Testis (tissue), 2 donors: ENCODE measurements at regions not wholly inside any gene's neighbourhood (a gene's known extent, or its start where the extent isn't known, plus 50 kb on each side); places are given as distances from the start of the nearest gene placed in this dataset.

Experiments
- DNase-seq: peaks from one replicate; pipeline ENCODE4 v3.0.0-alpha.2; 2019
- H3K27ac ChIP-seq, 2 donors: fragments of 200-600 bp; sonication (generic); one replicate each; pipeline ENCODE4 v1.5.1; 2019
- H3K27me3 ChIP-seq: fragments of 200-600 bp; sonication (generic); one replicate; pipeline ENCODE4 v1.5.1; 2019
- H3K36me3 ChIP-seq: fragments of 200-600 bp; sonication (generic); one replicate; pipeline ENCODE4 v1.5.1; 2017; ENCODE audit warnings: low read depth; ENCODE audit errors: missing control alignments
- H3K4me1 ChIP-seq: fragments of 200-600 bp; sonication (generic); one replicate; pipeline ENCODE4 v1.5.1; 2019
- H3K4me3 ChIP-seq, 2 donors: fragments of 200-600 bp; sonication (generic); one replicate each; pipeline ENCODE4 v1.5.1; 2017 to 2019
- H3K9me3 ChIP-seq: fragments of 200-600 bp; sonication (generic); one replicate; pipeline ENCODE4 v1.5.1; 2017
- CTCF ChIP-seq, 3 experiments: fragments of 450-650 bp in 2 of 3; fragments of 200-600 bp in 1 of 3; sonication (generic) in 1 of 3; IDR thresholded peaks; one replicate each; pipeline ENCODE4 v1.5.1; 2016 to 2019; ENCODE audit warnings: antibody characterized with exemption in 3 of 3, mild to moderate bottlenecking in 2 of 3, moderate library complexity in 1 of 3
- POLR2A ChIP-seq: fragments of 450-650 bp; IDR thresholded peaks from one replicate; pipeline ENCODE4 v1.6.1; 2017; ENCODE audit warnings: antibody characterized with exemption, mild to moderate bottlenecking, moderate library complexity
- WGBS, 2 donors: methylation state at CpG; one replicate each; pipeline ENCODE4 v1.1.5; 2018; 5-methylcytosine and 5-hydroxymethylcytosine counted together
- intact Hi-C: fragments of 100-400 bp; cut with DNase I; formaldehyde crosslinking; loops from one replicate; pipeline ENCODE4 v1.15.1; 2023; ENCODE audit warnings: low total_unique reads

GRCh38 chr18:67662996-67663395 is 146.5 kb upstream of the DSEL start:
- no peak for TF ChIP-seq POLR2A
- no peak for TF ChIP-seq CTCF (IDR thresholded peaks at IDR 0.05)
- no peaks in the 10 kb centered on the region for H3K4me1 ChIP-seq
- DNase-seq, result no peak
- no peaks in the 10 kb centered on the region for H3K27me3 ChIP-seq
- H3K27ac ChIP-seq, result no peak overlapping the region
- no peak overlapping the region for H3K4me3 ChIP-seq
- intact Hi-C loops, result no loop called here
- no peaks in the 10 kb centered on the region for H3K36me3 ChIP-seq
- no peaks in the 10 kb centered on the region for H3K9me3 ChIP-seq

- H3K36me3 ChIP-seq, result no peaks in the 10 kb centered on the region
- H3K9me3 ChIP-seq, result no peaks in the 10 kb centered on the region
- H3K4me3 ChIP-seq, result no peak overlapping the region
- H3K4me1 ChIP-seq, result no peaks in the 10 kb centered on the region
- no peak for DNase-seq
- H3K27ac ChIP-seq, result no peak overlapping the region
- TF ChIP-seq CTCF (IDR thresholded peaks at IDR 0.05) (no peak), POLR2A (no peak)
- H3K27me3 ChIP-seq, result no peaks in the 10 kb centered on the region
- WGBS, 2 donors, result 68 to 72% methylated on average over 2 of the region's 2 CpGs
- intact Hi-C loops, result no loop called here
Measured at GRCh38 chr18:67661555-67661954, 145.0 kb upstream of the DSEL start.

- Histone ChIP-seq H3K9me3 (no peaks in the 10 kb centered on the region), H3K27me3 (no peaks in the 10 kb centered on the region), H3K4me1 (no peaks in the 10 kb centered on the region), H3K36me3 (no peaks in the 10 kb centered on the region), H3K27ac (no peak overlapping the region), H3K4me3 (no peak overlapping the region)
- DNase-seq, result no peak
- intact Hi-C loops, result no loop called here
- WGBS, 2 donors, result 95 to 97% methylated on average over 4 of the region's 4 CpGs
- TF ChIP-seq CTCF (IDR thresholded peaks at IDR 0.05), result no peak
- no peak for TF ChIP-seq POLR2A
Measured at GRCh38 chr18:67654101-67654500, 137.6 kb upstream of the DSEL start.

- TF ChIP-seq CTCF (IDR thresholded peaks at IDR 0.05) (no peak), POLR2A (no peak)
- no peaks in the 10 kb centered on the region for H3K4me1 ChIP-seq
- H3K27me3 ChIP-seq, result no peaks in the 10 kb centered on the region
- DNase-seq, result no peak
- no peaks in the 10 kb centered on the region for H3K9me3 ChIP-seq
- WGBS, 2 donors, result 50 to 67% methylated on average over 1 of the region's 1 CpG
- no peaks in the 10 kb centered on the region for H3K36me3 ChIP-seq
- no peak overlapping the region for H3K4me3 ChIP-seq
- intact Hi-C loops, result no loop called here
- H3K27ac ChIP-seq, result no peak overlapping the region
Measured at GRCh38 chr18:67652288-67652687, 135.8 kb upstream of the DSEL start.

- Histone ChIP-seq H3K9me3 (no peaks in the 10 kb centered on the region), H3K27me3 (no peaks in the 10 kb centered on the region), H3K36me3 (no peaks in the 10 kb centered on the region), H3K4me1 (no peaks in the 10 kb centered on the region), H3K4me3 (no peak overlapping the region), H3K27ac (no peak overlapping the region)
- 62 to 63% methylated on average over 3 to 4 of the region's 4 CpGs for WGBS, 2 donors
- no peak for TF ChIP-seq CTCF (IDR thresholded peaks at IDR 0.05)
- TF ChIP-seq POLR2A, result no peak
- DNase-seq, result no peak
- intact Hi-C loops, result no loop called here
Measured at GRCh38 chr18:67651438-67651837, 134.9 kb upstream of the DSEL start.
